Transverse colon (tissue), 4 donors: ENCODE measurements at regions not wholly inside any gene's neighbourhood (a gene's known extent, or its start where the extent isn't known, plus 50 kb on each side); places are given as distances from the start of the nearest gene placed in this dataset.
"Not testable (repeated sequence)": the region's sequence is repeated elsewhere in the genome, so short reads cannot be mapped to it uniquely, and the experiment has no call there.

ENCODE experiments used
- DNase-seq: peaks from one replicate; pipeline ENCODE4 v3.0.0-alpha.2; 2019
- H3K27ac ChIP-seq, 4 donors: fragments of 200-600 bp; sonication (generic); 2 replicates each; pipeline ENCODE4 v1.5.1; 2016 to 2018; ENCODE audit warnings: inconsistent platforms in 4 of 4
- H3K27me3 ChIP-seq: fragments of 200-600 bp; sonication (generic); 2 replicates; pipeline ENCODE4 v1.5.1; 2017; ENCODE audit warnings: inconsistent platforms
- H3K36me3 ChIP-seq, 4 donors: fragments of 200-600 bp; sonication (generic); 2 replicates each; pipeline ENCODE4 v1.5.1; 2017 to 2019; ENCODE audit warnings: inconsistent platforms in 4 of 4
- H3K4me1 ChIP-seq, 4 donors: fragments of 200-600 bp; sonication (generic); 2 replicates each; pipeline ENCODE4 v1.5.1; 2017 to 2020; ENCODE audit warnings: inconsistent platforms in 4 of 4
- H3K4me3 ChIP-seq, 4 donors: fragments of 200-600 bp; sonication (generic); 1 replicate in 1 of 4; 2 replicates in 3 of 4; pipeline versions ENCODE4 v1.5.1 to v1.6.1; 2017 to 2019; ENCODE audit warnings: inconsistent platforms in 4 of 4
- H3K9me3 ChIP-seq, 2 donors: fragments of 200-600 bp; sonication (generic); 2 replicates each; pipeline ENCODE4 v1.5.1; 2017 to 2019; ENCODE audit warnings: inconsistent platforms in 2 of 2
- CTCF ChIP-seq, 5 experiments: fragments of 200-600 bp in 3 of 5; fragments of 450-650 bp in 2 of 5; sonication (generic) in 3 of 5; IDR thresholded peaks; 1 replicate in 2 of 5; 2 replicates in 3 of 5; pipeline ENCODE4 v1.5.1; 2016 to 2017; ENCODE audit warnings: antibody characterized with exemption in 5 of 5, inconsistent platforms in 3 of 5, mild to moderate bottlenecking in 2 of 5, moderate library complexity in 1 of 5
- EP300 ChIP-seq: sonication (generic); formaldehyde crosslinking; IDR thresholded peaks from one replicate; pipeline ENCODE4 v1.6.1; 2017; ENCODE audit warnings: antibody characterized with exemption, low read depth
- POLR2A ChIP-seq: fragments of 450-650 bp; IDR thresholded peaks from one replicate; pipeline ENCODE4 v1.6.1; 2016; ENCODE audit warnings: antibody characterized with exemption, mild to moderate bottlenecking, moderate library complexity
- POLR2AphosphoS5 ChIP-seq, 3 donors: sonication (generic); formaldehyde crosslinking; IDR thresholded peaks; one replicate each; pipeline ENCODE4 v1.6.1; 2016; ENCODE audit warnings: antibody characterized with exemption in 3 of 3
- WGBS, 2 donors: methylation state at CpG; one replicate each; pipeline ENCODE4 v1.1.5; 2018; ENCODE audit warnings: low coverage in 1 of 2; 5-methylcytosine and 5-hydroxymethylcytosine counted together
- in situ Hi-C, 4 donors: fragments of 200-750 bp; cut with MboI; loops; one replicate each; pipeline versions ENCODE4 v1.15.0 to v1.15.1; 2017; ENCODE audit warnings: low sequenced_read_pairs in 3 of 4, low pct_ligation_motif_present in 1 of 4, low pct_unique_long_range_greater_than_20kb in 1 of 4
- intact Hi-C: fragments of 100-400 bp; cut with DNase I; formaldehyde crosslinking; loops from one replicate; pipeline ENCODE4 v1.15.1; 2023; ENCODE audit warnings: low total_unique reads

GRCh38 chrX:66756717-66757116, 117.8 kb upstream of the EDA2R start:
- H3K4me1 ChIP-seq = no peaks in the 10 kb centered on the region
- WGBS, 2 donors = 20% methylated on average over 1 of the region's 1 CpG; no CpG with 5 or more reads in 1 of the 2 donors
- TF ChIP-seq POLR2A = no peak
- TF ChIP-seq CTCF (IDR thresholded peaks at IDR 0.05) = no peak
- no peak for TF ChIP-seq EP300
- TF ChIP-seq POLR2AphosphoS5 (IDR thresholded peaks at IDR 0.05) = no peak
- H3K27ac ChIP-seq = peak overlapping the region in 1 of 4 donors; percentile 19
- no peaks in the 10 kb centered on the region for H3K27me3 ChIP-seq
- in situ Hi-C loops = no loop called here
- DNase-seq = no peak
- no peaks in the 10 kb centered on the region for H3K9me3 ChIP-seq
- no peaks in the 10 kb centered on the region for H3K36me3 ChIP-seq
- intact Hi-C loops = no loop called here
- H3K4me3 ChIP-seq = no peak overlapping the region

- no peaks in the 10 kb centered on the region for H3K9me3 ChIP-seq
- no peak overlapping the region for H3K4me3 ChIP-seq
- TF ChIP-seq POLR2A (no peak), CTCF (IDR thresholded peaks at IDR 0.05) (no peak), EP300 (no peak), POLR2AphosphoS5 (IDR thresholded peaks at IDR 0.05) (no peak)
- H3K4me1 ChIP-seq = no peaks in the 10 kb centered on the region
- intact Hi-C loops (no loop called here), in situ Hi-C loops (no loop called here)
- no peak for DNase-seq
- H3K27ac ChIP-seq = no peak overlapping the region
- H3K27me3 ChIP-seq = no peaks in the 10 kb centered on the region
- H3K36me3 ChIP-seq = no peaks in the 10 kb centered on the region
- 30% methylated on average over 2 of the region's 2 CpGs; no CpG with 5 or more reads in 1 of the 2 donors for WGBS, 2 donors
Observed at GRCh38 chrX:66751136-66751782, 112.4 kb upstream of the EDA2R start.

- WGBS, 2 donors = 53% methylated on average over 1 of the region's 1 CpG; no CpG with 5 or more reads in 1 of the 2 donors
- H3K4me3 ChIP-seq, H3K4me1 ChIP-seq, intact Hi-C loops, DNase-seq, H3K27me3 ChIP-seq, H3K9me3 ChIP-seq, H3K27ac ChIP-seq, H3K36me3 ChIP-seq: not testable (repeated sequence)
- in situ Hi-C loops = loop anchor here in 1 of 4 donors (25.0 kb wide), 1 partner anchor 1157 kb away; no protein-coding TSS in a partner anchor
Observed at GRCh38 chrX:66744519-66744918, 105.6 kb upstream of the EDA2R start.

GRCh38 chrX:66731398-66731797, 92.5 kb upstream of the EDA2R start:
- no peak for TF ChIP-seq POLR2A
- TF ChIP-seq CTCF (IDR thresholded peaks at IDR 0.05) = peak in 2 of 5 experiments; percentile 8 to 11

More at GRCh38 chrX:66731398-66731797, 92.5 kb upstream of the EDA2R start:
- Histone ChIP-seq H3K36me3 (no peaks in the 10 kb centered on the region), H3K4me3 (no peak overlapping the region), H3K9me3 (no peaks in the 10 kb centered on the region), H3K27me3 (no peaks in the 10 kb centered on the region), H3K27ac (no peak overlapping the region), H3K4me1 (no peaks in the 10 kb centered on the region)
- in situ Hi-C loops (loop anchor here in 1 of 4 donors (25.0 kb wide), 1 partner anchor 1144 kb away; no protein-coding TSS in a partner anchor), intact Hi-C loops (no loop called here)
- DNase-seq = no peak
- 20 to 23% methylated on average over 1 to 2 of the region's 2 CpGs for WGBS, 2 donors
